DMS53 treated with DMSO at 0.1 percent for 48 hours (cell line): ENCODE measurements at regions not wholly inside any gene's neighbourhood (a gene's known extent, or its start where the extent isn't known, plus 50 kb on each side); places are given as distances from the start of the nearest gene placed in this dataset.
"Not testable (repeated sequence)": the region's sequence is repeated elsewhere in the genome, so short reads cannot be mapped to it uniquely, and the experiment has no call there.

ENCODE experiments used
- DNase-seq: peaks from one replicate; lab custom pipeline; 2025; ENCODE audit not compliant: unreplicated experiment; lab: John Stamatoyannopoulos, UW

DNA sequence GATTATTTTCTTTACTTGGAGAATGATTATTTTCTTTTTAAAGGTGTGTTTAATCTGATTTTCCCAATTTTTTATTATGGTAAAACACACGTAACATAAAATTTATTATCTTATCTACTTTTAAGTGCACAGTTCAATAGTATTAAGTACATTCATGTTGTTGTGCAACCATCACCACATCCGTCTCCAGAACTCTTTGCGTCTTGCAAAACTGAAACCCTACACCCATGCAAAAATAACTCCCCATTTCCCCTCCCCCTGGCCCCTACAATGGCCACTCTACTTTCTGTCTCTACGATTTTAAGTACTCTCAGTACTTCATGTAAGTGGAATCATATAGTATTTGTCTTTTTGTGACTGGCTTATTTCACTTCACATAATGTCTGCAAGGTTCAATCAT lies 230.7 kb downstream of the SATB1 start:
- DNase-seq, result no peak

DNA sequence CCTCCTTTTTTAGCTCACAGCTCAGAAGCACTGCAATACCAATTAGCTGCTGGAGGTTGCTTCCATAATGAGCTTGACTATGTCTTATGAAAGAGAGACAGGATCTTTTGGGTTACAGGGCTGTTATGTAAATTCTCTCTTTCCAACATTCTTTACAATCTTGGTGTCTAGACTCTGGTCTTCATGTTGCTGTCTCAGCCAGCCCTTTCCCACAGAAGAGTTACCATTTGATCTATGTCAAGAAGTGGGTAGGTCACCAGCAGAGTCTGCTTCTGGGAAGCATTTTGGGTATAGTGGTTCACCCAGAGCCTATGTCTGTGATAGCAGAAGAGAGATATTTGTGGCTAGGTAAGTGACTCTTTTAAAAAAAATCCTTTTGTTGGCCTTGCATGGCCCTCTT lies 234.5 kb downstream of the SATB1 start:
- DNase-seq, result no peak

DNA sequence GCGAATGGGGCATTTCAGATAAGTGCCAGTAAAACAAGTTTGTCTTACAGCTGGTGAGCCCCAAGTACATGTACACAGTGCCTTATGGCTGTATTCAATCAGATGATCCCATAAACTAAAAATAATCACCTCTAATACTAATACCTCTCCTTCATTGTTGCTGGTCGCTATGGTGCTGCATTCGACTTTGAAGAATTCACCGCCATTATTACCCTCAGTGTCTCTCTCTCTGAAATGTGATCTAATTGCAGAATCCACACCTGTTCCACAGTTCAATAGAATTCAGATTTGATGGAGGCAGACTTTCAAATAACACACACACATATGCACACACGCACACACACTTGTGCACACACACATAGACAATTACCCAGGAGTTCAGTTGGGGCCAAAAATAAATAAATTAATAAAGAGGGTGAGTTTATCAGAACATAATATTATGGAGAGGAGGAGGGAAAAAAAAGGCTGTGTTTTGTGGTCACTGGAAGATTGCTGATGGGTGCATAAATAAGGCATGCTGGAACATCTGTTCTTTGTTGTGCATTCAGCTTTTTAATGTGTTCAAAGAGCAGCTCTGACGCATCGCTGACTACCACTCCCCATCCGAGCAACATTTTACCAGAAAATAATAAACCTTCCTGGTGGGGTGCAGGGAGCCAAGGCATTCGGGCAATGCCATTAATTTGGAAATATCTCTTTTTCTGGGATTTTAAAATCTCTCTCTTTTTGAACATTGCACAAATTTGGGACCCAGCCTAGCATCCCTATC lies 235.7 kb downstream of the SATB1 start:
- DNase-seq, result no peak

DNA sequence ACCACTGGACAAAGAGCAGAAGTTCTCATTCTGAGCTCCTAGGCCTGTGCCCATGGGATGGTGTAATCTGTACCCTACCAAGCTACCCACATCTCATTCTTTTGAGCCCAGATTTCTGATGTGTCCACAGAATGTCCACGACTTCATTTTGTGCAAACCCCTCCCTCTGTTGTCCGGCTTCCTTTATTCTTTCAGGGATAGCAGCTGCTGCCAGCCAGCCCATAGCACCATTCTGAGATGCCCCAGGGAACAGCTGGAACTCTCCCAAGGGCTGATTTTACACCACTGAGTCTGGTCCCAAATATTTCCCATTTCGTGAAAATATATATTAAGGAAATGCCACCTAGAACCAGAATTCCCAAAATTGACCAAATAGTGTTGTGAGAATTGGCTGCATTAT lies 236.6 kb downstream of the SATB1 start:
- DNase-seq, result no peak

- no peak for DNase-seq
Measured at GRCh38 chr3:18185624-18186023, 239.5 kb downstream of the SATB1 start.

DNA sequence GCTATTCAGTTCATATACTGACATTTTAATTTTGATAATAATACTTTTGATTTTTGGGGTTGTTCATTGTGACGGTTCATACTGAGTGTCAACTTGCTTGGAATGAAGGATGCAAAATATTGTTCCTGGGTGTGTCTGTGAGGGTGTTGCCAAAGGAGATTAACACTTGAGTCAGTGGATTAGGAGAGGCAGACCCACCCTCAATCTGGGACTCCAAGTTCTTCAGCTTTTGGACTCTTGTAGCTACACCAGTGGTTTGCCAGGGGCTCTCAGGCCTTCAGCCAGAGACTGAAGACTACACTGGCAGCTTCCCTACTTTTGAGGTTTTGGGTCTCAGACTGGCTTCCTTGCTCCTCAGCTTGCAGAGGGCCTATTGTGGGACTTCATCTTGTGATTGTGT lies 242.2 kb downstream of the SATB1 start:
- not testable (repeated sequence) for DNase-seq

DNA sequence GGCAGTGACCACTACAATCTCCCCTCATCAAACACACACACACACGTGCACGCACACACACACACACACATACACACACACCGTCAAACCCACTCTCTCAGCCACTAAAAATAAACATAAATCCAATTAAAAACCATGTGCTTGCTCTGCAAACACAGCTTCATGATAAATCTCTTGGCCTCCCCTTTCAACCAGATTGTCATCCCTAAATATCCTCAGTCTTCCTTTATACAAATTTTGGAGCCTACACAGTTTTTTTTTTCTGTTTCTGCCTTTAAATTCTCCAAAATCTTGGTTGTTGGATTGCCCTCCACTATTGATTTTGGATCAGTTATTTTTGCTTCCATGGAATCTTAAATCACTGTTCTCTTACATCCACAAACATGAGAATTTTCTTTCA lies 245.6 kb downstream of the SATB1 start:
- DNase-seq, result no peak

DNA sequence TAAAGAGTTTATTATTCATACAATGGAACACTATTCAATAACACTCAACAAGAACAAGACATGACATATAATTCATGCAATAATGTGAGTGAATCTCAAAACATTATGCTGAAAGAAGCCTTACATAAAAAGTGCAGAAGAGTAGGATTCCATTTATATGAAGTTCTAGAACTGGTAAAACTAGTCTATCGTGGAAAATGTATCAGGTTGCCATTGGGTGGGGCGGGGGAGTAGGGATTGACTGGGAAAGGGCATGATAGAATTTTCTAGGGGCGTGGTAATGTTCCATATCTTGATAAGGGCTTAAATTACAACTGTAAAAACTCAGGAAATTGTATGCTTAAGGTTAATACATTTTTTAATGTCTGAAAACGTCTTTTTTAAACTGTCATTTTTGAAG lies 247.9 kb downstream of the SATB1 start:
- no peak for DNase-seq

DNA sequence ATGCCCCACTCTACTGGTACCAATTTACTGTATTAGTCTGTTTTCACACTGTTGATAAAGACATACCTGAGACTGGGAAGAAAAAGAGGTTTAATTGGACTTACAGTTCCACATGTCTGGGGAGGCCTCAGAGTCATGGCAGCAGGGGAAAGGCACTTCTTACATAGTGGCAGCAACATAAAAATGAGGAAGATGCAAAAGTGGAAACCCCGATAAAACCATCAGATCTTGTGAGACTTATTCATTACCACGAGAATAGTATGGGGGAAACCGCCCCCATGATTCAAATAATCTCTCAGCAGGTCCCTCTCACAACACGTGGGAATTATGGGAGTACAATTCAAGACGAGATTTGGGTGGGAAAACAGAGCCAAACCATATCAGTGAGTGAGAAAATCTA lies 251.2 kb downstream of the SATB1 start:
- not testable (repeated sequence) for DNase-seq

- DNase-seq, result no peak
Measured at GRCh38 chr3:18159681-18160080, 265.5 kb downstream of the SATB1 start.

DNA sequence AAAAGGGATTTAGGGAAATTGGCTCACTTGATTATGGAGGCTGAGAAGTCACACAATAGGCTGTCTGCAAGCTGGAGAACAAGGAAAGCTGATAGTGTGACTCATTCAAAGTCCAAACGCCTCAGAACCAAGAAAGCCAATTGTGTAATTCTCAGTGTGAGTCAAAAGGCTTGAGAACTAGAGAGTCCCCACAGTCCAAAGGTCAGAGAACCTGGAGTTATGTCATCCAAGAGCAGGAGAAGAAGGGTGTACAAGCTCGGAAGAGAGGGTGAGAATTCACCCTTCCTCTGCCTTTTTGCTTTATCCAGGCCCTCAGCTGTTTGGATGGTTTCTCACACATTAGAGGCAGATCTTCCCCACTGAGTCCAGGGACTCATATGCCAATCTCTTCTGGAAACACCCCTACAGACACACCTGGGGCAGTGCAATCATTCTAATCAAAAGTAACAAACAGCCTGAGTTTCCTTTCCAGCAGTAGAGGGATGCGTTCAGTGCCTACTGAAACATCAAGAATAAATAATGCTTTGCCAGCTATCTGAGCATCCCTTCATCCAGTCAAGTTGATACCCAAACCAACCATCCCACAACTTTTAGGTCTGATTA lies 271.5 kb downstream of the SATB1 start:
- peak; percentile 22 for DNase-seq

GRCh38 chr3:18151199-18151598 lies 273.9 kb downstream of the SATB1 start:
- no peak for DNase-seq

DNA sequence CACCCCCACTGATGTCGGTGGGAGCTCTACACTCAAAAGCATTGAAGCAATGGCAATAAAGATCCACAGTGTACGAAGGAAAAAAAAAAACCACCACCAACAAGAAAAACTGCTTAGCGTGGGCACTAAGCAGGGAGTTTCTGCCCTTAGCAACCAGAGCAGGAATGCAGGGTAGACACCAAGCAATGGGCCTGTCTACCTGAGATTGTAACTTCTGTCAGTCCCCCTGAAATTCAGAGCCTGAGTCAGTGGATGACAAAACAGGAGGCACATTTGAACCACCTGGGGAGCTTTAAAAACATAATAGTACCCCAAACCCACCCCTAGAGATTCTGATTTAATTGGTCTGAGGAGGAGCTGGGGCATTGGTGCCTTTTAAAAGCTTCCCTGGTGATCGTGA lies 275.2 kb downstream of the SATB1 start:
- DNase-seq, result no peak

DNA sequence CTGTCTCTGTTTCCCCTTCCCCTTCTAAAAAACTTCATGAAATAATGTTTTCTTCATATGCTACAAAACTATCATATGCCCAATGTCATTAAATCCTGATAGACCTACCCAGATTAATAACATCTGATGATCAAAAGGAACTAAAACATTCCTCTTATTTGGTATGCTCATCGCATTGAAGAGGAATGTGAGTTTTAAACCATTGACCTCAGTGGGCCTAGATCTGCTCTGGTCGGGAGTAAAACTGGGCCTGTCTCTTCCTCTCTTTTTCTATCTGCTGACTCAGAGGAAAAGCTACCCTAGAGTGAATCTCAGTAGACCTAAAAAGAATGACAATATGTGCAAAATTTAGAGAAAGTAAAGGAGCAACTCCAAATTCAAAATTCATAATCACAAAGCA lies 275.8 kb downstream of the SATB1 start:
- DNase-seq, result no peak

- DNase-seq, result no peak
Measured at GRCh38 chr3:18144571-18144970, 280.6 kb downstream of the SATB1 start.

DNA sequence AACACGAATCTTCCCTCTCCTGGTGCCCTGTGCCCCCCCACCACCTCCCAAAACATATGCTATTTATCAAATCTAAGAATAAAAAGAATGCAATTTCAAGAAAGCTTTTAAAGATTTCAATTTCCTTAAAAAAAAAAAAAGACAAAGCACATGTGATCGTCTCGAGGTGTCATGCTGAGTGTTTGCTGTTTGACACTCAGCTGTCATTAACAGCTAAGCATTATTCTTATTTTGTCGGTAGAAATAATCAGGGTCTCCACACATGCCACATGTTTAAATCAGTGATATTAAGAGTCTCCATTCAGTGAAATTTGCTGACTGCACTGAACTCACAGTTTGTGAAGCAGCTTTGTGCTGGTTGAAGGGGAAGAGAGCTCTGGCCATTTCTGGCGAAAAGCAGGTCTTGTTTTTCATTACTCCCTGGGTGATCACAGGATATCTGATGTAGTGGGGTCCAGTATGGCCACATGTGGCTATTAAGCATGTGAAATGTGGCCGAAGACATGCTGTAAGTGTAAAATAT lies 281.8 kb downstream of the SATB1 start:
- DNase-seq, result no peak

- DNase-seq, result no peak
Measured at GRCh38 chr3:18137958-18138357, 287.2 kb downstream of the SATB1 start.

DNA sequence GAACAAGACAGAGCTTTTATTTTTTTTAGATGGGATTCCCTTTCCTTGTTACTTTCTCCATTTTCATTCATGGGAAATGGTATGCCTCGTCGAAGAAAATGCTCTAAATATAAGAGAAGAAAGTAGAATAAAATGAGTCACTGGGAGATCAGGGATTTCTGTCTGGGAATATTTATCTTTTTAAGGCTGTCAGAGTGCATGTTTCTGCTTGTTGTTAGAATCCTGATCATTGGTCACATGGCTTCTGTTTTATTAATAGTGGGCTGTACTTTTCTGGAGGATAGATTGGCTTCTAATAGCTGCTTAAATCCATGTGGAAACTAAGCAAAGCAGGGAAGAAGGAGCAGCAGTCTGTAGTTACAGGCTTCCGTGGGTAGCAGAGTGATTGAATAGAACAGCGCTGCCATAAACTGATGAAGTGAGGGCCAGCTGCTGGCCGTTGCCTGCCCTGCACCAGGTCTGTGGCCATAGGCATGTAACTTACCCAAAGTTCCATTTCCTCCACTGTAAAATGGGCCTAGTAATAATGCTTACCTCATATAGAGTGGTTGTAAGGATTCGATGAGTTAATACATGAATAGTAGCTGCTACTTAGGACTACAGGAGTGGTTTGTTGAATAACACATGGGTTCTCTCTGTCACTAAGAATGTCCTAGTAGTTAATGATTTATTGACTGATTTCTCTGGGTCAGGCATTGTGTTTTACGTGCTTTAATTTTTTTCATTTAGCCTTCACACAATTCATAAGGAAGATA lies 289.9 kb downstream of the SATB1 start:
- DNase-seq, result no peak

DNA sequence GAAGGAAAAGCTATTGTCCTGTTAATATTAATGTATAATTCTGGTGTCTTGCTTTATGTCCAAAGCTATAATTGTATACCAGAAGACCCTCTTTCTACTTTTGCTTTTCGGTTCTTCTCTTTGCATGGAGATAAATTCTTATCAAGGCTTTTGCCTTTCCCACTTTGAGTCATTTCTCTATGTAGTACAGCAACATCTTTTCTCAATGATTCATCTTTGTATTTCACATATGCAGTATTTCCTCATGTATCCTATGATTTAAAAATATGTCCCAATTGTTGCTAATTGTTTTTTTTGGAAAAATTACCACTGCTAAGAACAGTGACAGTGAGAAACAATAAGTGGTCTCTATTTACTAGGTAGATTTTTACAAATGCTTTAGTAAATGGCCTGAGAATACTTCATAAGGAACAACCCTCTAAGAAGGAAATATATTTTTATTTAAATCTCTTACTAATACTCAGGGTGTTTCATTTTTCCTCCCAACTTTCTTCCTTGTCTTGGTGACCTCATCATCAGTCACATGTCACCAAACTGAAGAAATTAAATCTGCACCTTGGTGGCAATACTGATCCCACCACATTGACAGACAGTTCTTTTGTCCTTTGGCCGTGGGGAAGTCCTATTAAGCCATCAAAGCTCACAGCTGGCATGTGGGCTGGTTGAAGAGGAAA lies 290.6 kb downstream of the SATB1 start:
- no peak for DNase-seq

- DNase-seq, result no peak
Measured at GRCh38 chr3:18132991-18133390, 292.1 kb downstream of the SATB1 start.
